HepG2 (cell line): ENCODE measurements at regions not wholly inside any gene's neighbourhood (a gene's known extent, or its start where the extent isn't known, plus 50 kb on each side); places are given as distances from the start of the nearest gene placed in this dataset.

Source experiments
- ATAC-seq: fragments of 200-7000 bp; cut with Tn5 transposase; 3 replicates; pipeline ENCODE4 v1.9.1; 2020; ENCODE audit warnings: mild to moderate bottlenecking, moderate library complexity
- BruUV-seq: library from RNA; stranded (reverse); fragments of 400-500 nt; replicated peaks from 2 replicates; lab custom pipeline; 2021; lab: Mats Ljungman, UMichigan
- CTCF ChIA-PET: fragments of 300-600 bp; formaldehyde crosslinking; extraction: SDS; loops from one replicate; lab custom pipeline; 2021; ENCODE audit warnings: low total read pairs, inconsistent platforms, low intra/inter-chr PET ratio; lab: Yijun Ruan, JAX
- POLR2A ChIA-PET: fragments of 350-600 bp; sonication (Branson Sonifier 250); formaldehyde crosslinking; loops from one replicate; lab custom pipeline; 2020; ENCODE audit warnings: antibody characterized with exemption, inconsistent platforms; lab: Yijun Ruan, JAX
- DNase-seq: peaks from one replicate; pipeline ENCODE4 v3.0.0-alpha.2; 2015; ENCODE audit warnings: low spot score
- FAIRE-seq: peaks from 3 replicates; lab custom pipeline; 2011; peaks lifted over from hg19 to GRCh38; lab: Jason Lieb, UNC
- H2AFZ ChIP-seq: one replicate; pipeline ENCODE4 v1.6.1; 2011; ENCODE audit warnings: low read length, inconsistent platforms
- H3K27ac ChIP-seq: fragments of 300-600 bp; 3 replicates; pipeline ENCODE4 v1.8.0; 2011; ENCODE audit warnings: mixed run types, mild to moderate bottlenecking, mixed read lengths, low read length, inconsistent platforms; ENCODE audit not compliant: insufficient read depth; ENCODE audit errors: extremely low read length
- H3K27me3 ChIP-seq, 2 experiments: fragments of 200-600 bp in 1 of 2; 2 replicates in 1 of 2; 3 replicates in 1 of 2; pipeline versions ENCODE4 v1.6.0 to v1.8.0; 2011; ENCODE audit warnings: low read length in 2 of 2, mild to moderate bottlenecking in 2 of 2, moderate library complexity in 2 of 2, inconsistent platforms in 1 of 2; ENCODE audit not compliant: insufficient read depth in 2 of 2, control insufficient read depth in 1 of 2
- H3K36me3 ChIP-seq, 2 experiments: fragments of 200-600 bp in 1 of 2; replicated peaks in 1 of 2; 2 replicates in 1 of 2; 3 replicates in 1 of 2; pipeline versions ENCODE4 v1.5.1 to v1.8.0; 2011; ENCODE audit warnings: low read length in 2 of 2, inconsistent platforms in 1 of 2; ENCODE audit not compliant: insufficient read depth in 2 of 2, control insufficient read depth in 1 of 2
- H3K4me1 ChIP-seq: 2 replicates; pipeline ENCODE4 v1.5.1; 2012; ENCODE audit warnings: low read length, inconsistent platforms; ENCODE audit not compliant: insufficient read depth
- H3K4me2 ChIP-seq: 2 replicates; pipeline ENCODE4 v1.6.0; 2011; ENCODE audit warnings: low read depth, low read length, inconsistent platforms
- H3K4me3 ChIP-seq, 3 experiments: fragments of 200-600 bp in 1 of 3; sonication (generic), shearing (Covaris generic) in 1 of 3; replicated peaks in 1 of 3; 2 replicates each; pipeline ENCODE4 v1.5.1; 2011 to 2016; ENCODE audit warnings: low read length in 3 of 3, inconsistent platforms in 2 of 3, low read depth in 2 of 3, mild to moderate bottlenecking in 2 of 3, control low read depth in 1 of 3, mixed read lengths in 1 of 3; ENCODE audit not compliant: insufficient read depth in 1 of 3
- H3K79me2 ChIP-seq: one replicate; pipeline ENCODE4 v1.6.1; 2011; ENCODE audit warnings: low read length, inconsistent platforms; ENCODE audit not compliant: insufficient read depth
- H3K9ac ChIP-seq: 2 replicates; pipeline ENCODE4 v1.6.0; 2011; ENCODE audit warnings: mild to moderate bottlenecking, low read depth, low read length, inconsistent platforms; ENCODE audit not compliant: insufficient read depth
- H3K9me3 ChIP-seq: 2 replicates; pipeline ENCODE4 v1.5.1; 2012; ENCODE audit warnings: mild to moderate bottlenecking, low read length
- H4K20me1 ChIP-seq: 2 replicates; pipeline ENCODE4 v1.6.0; 2011; ENCODE audit warnings: inconsistent platforms, mild to moderate bottlenecking, low read length, moderate library complexity; ENCODE audit not compliant: insufficient read depth
- FOXA1 ChIP-seq, 2 experiments: fragments of 450-650 bp in 1 of 2; sonication (generic) in 1 of 2; formaldehyde crosslinking in 1 of 2; IDR thresholded peaks; 2 replicates each; pipeline versions ENCODE4 v1.4.0 to v1.6.1; 2016 to 2020; ENCODE audit warnings: missing genetic modification reagents in 1 of 2
- GATAD1 ChIP-seq: IDR thresholded peaks from 2 replicates; pipeline ENCODE4 v1.6.1; 2016; ENCODE audit warnings: missing genetic modification reagents, missing compliant biosample characterization
- IRF2 ChIP-seq: IDR thresholded peaks from 2 replicates; pipeline ENCODE4 v1.6.1; 2018; ENCODE audit warnings: missing genetic modification reagents, missing compliant biosample characterization
- MYPOP ChIP-seq: sonication (generic); formaldehyde crosslinking; IDR thresholded peaks from 2 replicates; pipeline ENCODE4 v1.8.1; 2023; ENCODE audit warnings: mild to moderate bottlenecking, moderate library complexity, missing genetic modification reagents
- POLR2AphosphoS2 ChIP-seq: IDR thresholded peaks from 2 replicates; pipeline ENCODE4 v1.6.1; 2011; ENCODE audit warnings: low read depth, low read length, improper control_type of control experiment
- PRMT3 ChIP-seq: sonication (generic); formaldehyde crosslinking; IDR thresholded peaks from 2 replicates; pipeline ENCODE4 v1.8.1; 2022; ENCODE audit warnings: low read depth, mild to moderate bottlenecking, moderate library complexity, missing genetic modification reagents, borderline replicate concordance
- RBAK ChIP-seq: sonication (generic); formaldehyde crosslinking; IDR thresholded peaks from 2 replicates; pipeline ENCODE4 v1.5.1; 2020; ENCODE audit warnings: mild to moderate bottlenecking, missing genetic modification reagents
- ZNF143 ChIP-seq: sonication (generic); formaldehyde crosslinking; IDR thresholded peaks from 2 replicates; pipeline ENCODE4 v1.4.0; 2020; ENCODE audit warnings: missing genetic modification reagents
- ZNF256 ChIP-seq: sonication (generic); formaldehyde crosslinking; conservative IDR thresholded peaks from 2 replicates; pipeline ENCODE4 v1.4.0; 2020; ENCODE audit warnings: missing genetic modification reagents
- ZNF704 ChIP-seq: sonication (generic); formaldehyde crosslinking; IDR thresholded peaks from 2 replicates; pipeline ENCODE4 v1.8.1; 2023; ENCODE audit warnings: mild to moderate bottlenecking, inconsistent platforms, moderate library complexity, missing genetic modification reagents, borderline replicate concordance
- WGBS: methylation state at CpG from one replicate; pipeline ENCODE4 v1.1.6; 2017; ENCODE audit warnings: low lambda C conversion rate; 5-methylcytosine and 5-hydroxymethylcytosine counted together
- in situ Hi-C: cut with HindIII; loops from 2 replicates; pipeline ENCODE4 v1.10.0; 2017; ENCODE audit warnings: low pct_unique_long_range_greater_than_20kb; ENCODE audit not compliant: extremely low pct_ligation_motif_present
- intact Hi-C: fragments of 100-400 bp; cut with micrococcal nuclease; formaldehyde crosslinking; loops from one replicate; pipeline ENCODE4 v1.10.0; 2022; ENCODE audit not compliant: unreplicated experiment
- TF ChIP-seq, protein P1 (sequence below): sonication (generic); formaldehyde crosslinking; IDR thresholded peaks from 2 replicates; pipeline ENCODE4 v1.8.0; 2022; ENCODE audit warnings: mild to moderate bottlenecking, missing genetic modification reagents, moderate library complexity

- POLR2A ChIA-PET, result no interaction called here
- H3K9ac ChIP-seq, result no peak overlapping the region
- TF ChIP-seq ZNF143 (no peak), MYPOP (no peak), GATAD1 (no peak), ZNF704 (CRISPR knock-in tag) (no peak), IRF2 (CRISPR knock-in tag) (no peak), RBAK (CRISPR knock-in tag) (no peak), POLR2AphosphoS2 (no peak), FOXA1 (IDR thresholded peaks at IDR 0.05) (no peak), FOXA1 (CRISPR knock-in tag; IDR thresholded peaks at IDR 0.05) (no peak), ZNF256 (CRISPR knock-in tag) (no peak), PRMT3 (CRISPR knock-in tag) (no peak)
- TF ChIP-seq, protein P1, sequence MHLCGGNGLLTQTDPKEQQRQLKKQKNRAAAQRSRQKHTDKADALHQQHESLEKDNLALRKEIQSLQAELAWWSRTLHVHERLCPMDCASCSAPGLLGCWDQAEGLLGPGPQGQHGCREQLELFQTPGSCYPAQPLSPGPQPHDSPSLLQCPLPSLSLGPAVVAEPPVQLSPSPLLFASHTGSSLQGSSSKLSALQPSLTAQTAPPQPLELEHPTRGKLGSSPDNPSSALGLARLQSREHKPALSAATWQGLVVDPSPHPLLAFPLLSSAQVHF (CRISPR knock-in tag), result no peak
- TF ChIP-seq, all 625 proteins: peak for 0
- ATAC-seq (peak; percentile 72), DNase-seq (no peak), FAIRE-seq (no peak)
- Histone ChIP-seq H2AFZ (no peak overlapping the region), H3K27ac (no peak overlapping the region), H3K27me3 (no peaks in the 10 kb centered on the region), H3K79me2 (no peaks in the 10 kb centered on the region), H3K36me3 (no peaks in the 10 kb centered on the region), H3K9me3 (no peaks in the 10 kb centered on the region), H4K20me1 (no peaks in the 10 kb centered on the region), H3K4me3 (no peak overlapping the region), H3K4me2 (peak overlapping the region; percentile 9; the same call in 1 of the 2 replicates), H3K4me1 (peaks cover 37% of the 10 kb centered on the region)
- CTCF ChIA-PET, result no interaction called here
- 31% methylated on average over 5 of the region's 5 CpGs for WGBS
- no TSS peak for BruUV-seq
- in situ Hi-C loops, result no loop called here
- intact Hi-C loops, result no loop called here
Observed at GRCh38 chr15:62912808-62913207, 129.7 kb upstream of the TPM1 start.
